ENCODE measurements at regions not wholly inside any gene's neighbourhood (a gene's known extent, or its start where the extent isn't known, plus 50 kb on each side); places are given as distances from the start of the nearest gene placed in this dataset.

DNA sequence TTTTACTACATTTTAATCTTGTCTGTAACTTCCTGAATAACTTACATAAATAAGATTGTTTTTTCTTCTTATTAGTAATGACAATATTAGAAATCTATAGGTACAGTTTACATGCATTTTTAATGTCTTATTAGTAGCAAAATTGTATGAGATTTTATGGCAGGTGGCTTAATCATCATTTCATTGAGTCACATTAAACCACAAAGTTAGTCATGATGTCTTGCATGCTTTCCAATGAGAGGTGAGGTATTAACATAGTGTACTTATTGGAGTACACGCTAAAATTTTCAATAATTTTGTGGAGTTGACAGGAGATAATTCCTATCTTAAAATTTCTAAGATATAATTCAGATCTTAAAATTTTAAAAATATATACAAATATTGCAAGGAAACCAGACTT is 989.6 kb upstream of the ARRDC3 start:
- H3K4me1 ChIP-seq (ENCODE audit: control insufficient read depth, insufficient read depth, low read length), result no peaks in the 10 kb centered on the region
- H3K4me3 ChIP-seq, result no peak overlapping the region
- ChIA-PET POLR2A (no interaction called here), RAD21 (ENCODE audit: unreplicated experiment) (no interaction called here), CTCF (no interaction called here), SMC1A (ENCODE audit: uncharacterized antibody, unreplicated experiment) (interaction anchor here (1.5 to 1.9 kb wide), 2 partner anchors 10 to 13 kb away, joined by 3 to 5 read pairs; no protein-coding TSS in a partner anchor)
- no peak overlapping the region for H2AFZ ChIP-seq (ENCODE audit: control insufficient read depth, low read depth, low read length)
- H3K79me2 ChIP-seq (ENCODE audit: control insufficient read depth, insufficient read depth, low read length), result no peaks in the 10 kb centered on the region
- H4K20me1 ChIP-seq (ENCODE audit: control insufficient read depth, insufficient read depth), result no peaks in the 10 kb centered on the region
- 24% methylated on average over 1 of the region's 1 CpG for WGBS (ENCODE audit: insufficient coverage, insufficient replicate concordance, low lambda C conversion rate, missing lambda C conversion rate)
- TF ChIP-seq NKRF (conservative IDR thresholded peaks at IDR 0.05) (no peak), PAX5 (IDR thresholded peaks at IDR 0.05; ENCODE audit: borderline replicate concordance, low read depth, low read length) (no peak), TCF7 (IDR thresholded peaks at IDR 0.05; ENCODE audit: borderline replicate concordance) (no peak), ZNF622 (IDR thresholded peaks at IDR 0.05) (no peak)
- no peak overlapping the region for H3K9ac ChIP-seq (ENCODE audit: control insufficient read depth, insufficient read depth, low read length)
- no peaks in the 10 kb centered on the region for H3K9me3 ChIP-seq (replicated peaks; ENCODE audit: control insufficient read depth, insufficient read depth, low read length)
- no peak for DNase-seq (ENCODE audit: low read depth, low spot score)
- intact Hi-C loops (cut with micrococcal nuclease; ENCODE audit: unreplicated experiment) (no loop called here), in situ Hi-C loops (cut with MboI) (no loop called here)
- no peak overlapping the region for H3K27ac ChIP-seq (ENCODE audit: control insufficient read depth, insufficient read depth)
- H3K27me3 ChIP-seq (replicated peaks in 1 of 2; ENCODE audit: control insufficient read depth in 2 of 2, insufficient read depth in 2 of 2, low read length in 1 of 2), result no peaks in the 10 kb centered on the region
- no TSS peak for BruUV-seq (replicated peaks)
- H3K36me3 ChIP-seq (ENCODE audit: control insufficient read depth in 2 of 2, insufficient read depth in 2 of 2, low read length in 1 of 2), result no peaks in the 10 kb centered on the region
- FAIRE-seq, result no peak
- no peak for ATAC-seq
- H3K4me2 ChIP-seq (ENCODE audit: control insufficient read depth, insufficient read depth), result no peak overlapping the region

DNA sequence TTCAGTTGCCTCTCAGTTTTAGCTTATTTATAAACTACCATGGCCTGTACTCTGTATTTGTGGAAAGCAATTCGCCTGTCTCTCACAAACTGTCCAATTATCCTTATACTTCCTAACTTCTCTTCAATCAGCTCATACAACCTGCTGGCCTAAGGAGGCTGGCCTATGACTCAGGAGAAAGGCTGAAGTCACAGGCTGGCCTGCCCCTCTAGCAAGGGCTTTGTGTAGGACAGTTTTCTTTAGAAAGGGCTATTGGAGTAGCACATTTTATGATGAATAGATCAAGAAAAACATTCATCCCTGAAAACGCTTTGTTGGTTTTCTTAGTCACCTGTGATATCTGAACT is 988.7 kb upstream of the ARRDC3 start:
- H3K27me3 ChIP-seq (replicated peaks in 1 of 2; ENCODE audit: control insufficient read depth in 2 of 2, insufficient read depth in 2 of 2, low read length in 1 of 2), result no peaks in the 10 kb centered on the region
- ChIA-PET SMC1A (ENCODE audit: uncharacterized antibody, unreplicated experiment) (interaction anchor here (0.6 to 1.9 kb wide), 4 partner anchors 9 to 19 kb away, joined by 3 to 5 read pairs (median 4); no protein-coding TSS in a partner anchor), RAD21 (ENCODE audit: unreplicated experiment) (no interaction called here), CTCF (interaction anchor here (0.7 to 1.3 kb wide), 2 partner anchors 9 kb away, joined by 3 to 4 read pairs; no protein-coding TSS in a partner anchor), POLR2A (no interaction called here)
- no peaks in the 10 kb centered on the region for H3K79me2 ChIP-seq (ENCODE audit: control insufficient read depth, insufficient read depth, low read length)
- no peak overlapping the region for H3K9ac ChIP-seq (ENCODE audit: control insufficient read depth, insufficient read depth, low read length)
- H3K4me2 ChIP-seq (ENCODE audit: control insufficient read depth, insufficient read depth), result no peak overlapping the region
- 23% methylated on average over 2 of the region's 2 CpGs for WGBS (ENCODE audit: insufficient coverage, insufficient replicate concordance, low lambda C conversion rate, missing lambda C conversion rate)
- H3K27ac ChIP-seq (ENCODE audit: control insufficient read depth, insufficient read depth), result no peak overlapping the region
- no TSS peak for BruUV-seq (replicated peaks)
- in situ Hi-C loops (cut with MboI) (no loop called here), intact Hi-C loops (cut with micrococcal nuclease; ENCODE audit: unreplicated experiment) (no loop called here)
- H3K9me3 ChIP-seq (replicated peaks; ENCODE audit: control insufficient read depth, insufficient read depth, low read length), result no peaks in the 10 kb centered on the region
- ATAC-seq (no peak), FAIRE-seq (no peak), DNase-seq (ENCODE audit: low read depth, low spot score) (no peak)
- no peaks in the 10 kb centered on the region for H3K4me1 ChIP-seq (ENCODE audit: control insufficient read depth, insufficient read depth, low read length)
- no peak overlapping the region for H3K4me3 ChIP-seq
- no peaks in the 10 kb centered on the region for H3K36me3 ChIP-seq (ENCODE audit: control insufficient read depth in 2 of 2, insufficient read depth in 2 of 2, low read length in 1 of 2)
- H4K20me1 ChIP-seq (ENCODE audit: control insufficient read depth, insufficient read depth), result no peaks in the 10 kb centered on the region
- no peak overlapping the region for H2AFZ ChIP-seq (ENCODE audit: control insufficient read depth, low read depth, low read length)
- no peak for TF ChIP-seq RCOR1 (conservative IDR thresholded peaks at IDR 0.05; ENCODE audit: low read depth, low read length)
- no peak for TF ChIP-seq CBX5 (IDR thresholded peaks at IDR 0.05; ENCODE audit: low read depth)
- no peak for TF ChIP-seq ZNF592 (IDR thresholded peaks at IDR 0.05)
- TF ChIP-seq RFX5 (IDR thresholded peaks at IDR 0.05; ENCODE audit: low read depth, low read length), result no peak
- TF ChIP-seq BCL3 (IDR thresholded peaks at IDR 0.05; ENCODE audit: borderline replicate concordance, insufficient read depth, low read depth, low read length, poor library complexity, severe bottlenecking), result no peak
- no peak for TF ChIP-seq MXI1 (IDR thresholded peaks at IDR 0.05; ENCODE audit: low read depth, low read length)
- TF ChIP-seq ZNF217 (IDR thresholded peaks at IDR 0.05), result no peak

Data from GM12878 (cell line).